Suprapubic skin (tissue), 4 donors: ENCODE measurements at regions not wholly inside any gene's neighbourhood (a gene's known extent, or its start where the extent isn't known, plus 50 kb on each side); places are given as distances from the start of the nearest gene placed in this dataset.

Experiments used
- DNase-seq, 2 donors: peaks; one replicate each; pipeline ENCODE4 v3.0.0-alpha.2; 2019; ENCODE audit warnings: low spot score in 2 of 2
- H3K27ac ChIP-seq: fragments of 200-600 bp; sonication (generic); one replicate; pipeline ENCODE4 v1.5.1; 2019
- H3K27me3 ChIP-seq: fragments of 200-600 bp; sonication (generic); one replicate; pipeline ENCODE4 v1.5.1; 2019
- H3K36me3 ChIP-seq: fragments of 200-600 bp; sonication (generic); one replicate; pipeline ENCODE4 v1.5.1; 2019
- H3K4me1 ChIP-seq: fragments of 200-600 bp; sonication (generic); one replicate; pipeline ENCODE4 v1.5.1; 2019
- H3K4me3 ChIP-seq: fragments of 200-600 bp; sonication (generic); one replicate; pipeline ENCODE4 v1.5.1; 2019; ENCODE audit warnings: mild to moderate bottlenecking
- H3K9me3 ChIP-seq: fragments of 200-600 bp; sonication (generic); one replicate; pipeline ENCODE4 v1.5.1; 2019
- EP300 ChIP-seq: sonication (generic); formaldehyde crosslinking; IDR thresholded peaks from one replicate; pipeline ENCODE4 v1.6.1; 2017; ENCODE audit warnings: antibody characterized with exemption
- POLR2A ChIP-seq, 2 donors: fragments of 450-650 bp; IDR thresholded peaks; one replicate each; pipeline ENCODE4 v1.6.1; 2017; ENCODE audit warnings: antibody characterized with exemption in 2 of 2, mild to moderate bottlenecking in 2 of 2, moderate library complexity in 2 of 2
- POLR2AphosphoS5 ChIP-seq, 3 donors: sonication (generic); formaldehyde crosslinking; IDR thresholded peaks; one replicate each; pipeline ENCODE4 v1.6.1; 2017; ENCODE audit warnings: antibody characterized with exemption in 3 of 3
- WGBS: methylation state at CpG from one replicate; pipeline ENCODE4 v1.1.5; 2018; 5-methylcytosine and 5-hydroxymethylcytosine counted together
- TF ChIP-seq, protein P1 (sequence below), 2 donors: fragments of 200-600 bp in 1 of 2; fragments of 450-650 bp in 1 of 2; sonication (generic) in 1 of 2; IDR thresholded peaks; one replicate each; pipeline ENCODE4 v1.5.1; 2016 to 2019; ENCODE audit warnings: antibody characterized with exemption in 2 of 2, mild to moderate bottlenecking in 1 of 2, moderate library complexity in 1 of 2

DNA sequence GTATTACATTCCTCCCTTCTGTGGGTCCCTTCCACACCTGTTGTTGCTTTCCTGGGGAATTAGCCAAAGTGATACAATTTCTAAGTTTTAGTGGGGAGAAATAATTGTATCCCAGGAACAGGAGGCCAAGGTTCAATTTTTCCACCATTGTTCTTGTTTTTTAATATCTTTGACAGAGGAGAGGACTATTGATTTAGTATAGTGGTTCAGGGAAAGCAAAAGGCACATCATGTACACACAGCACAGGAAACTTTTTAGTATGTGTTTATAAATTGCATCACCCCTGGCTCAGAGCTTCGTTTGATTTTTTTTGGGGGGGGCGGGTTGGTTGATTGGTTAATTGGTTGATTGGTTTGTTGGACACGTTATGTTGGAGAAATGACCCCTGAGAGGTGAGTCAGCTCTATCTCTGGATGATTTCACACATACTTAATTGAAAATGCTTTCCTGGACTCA is 431.6 kb downstream of the PID1 start:
- H3K27ac ChIP-seq: peak overlapping the region; percentile 22
- no peaks in the 10 kb centered on the region for H3K27me3 ChIP-seq
- no peaks in the 10 kb centered on the region for H3K9me3 ChIP-seq
- TF ChIP-seq, protein P1, sequence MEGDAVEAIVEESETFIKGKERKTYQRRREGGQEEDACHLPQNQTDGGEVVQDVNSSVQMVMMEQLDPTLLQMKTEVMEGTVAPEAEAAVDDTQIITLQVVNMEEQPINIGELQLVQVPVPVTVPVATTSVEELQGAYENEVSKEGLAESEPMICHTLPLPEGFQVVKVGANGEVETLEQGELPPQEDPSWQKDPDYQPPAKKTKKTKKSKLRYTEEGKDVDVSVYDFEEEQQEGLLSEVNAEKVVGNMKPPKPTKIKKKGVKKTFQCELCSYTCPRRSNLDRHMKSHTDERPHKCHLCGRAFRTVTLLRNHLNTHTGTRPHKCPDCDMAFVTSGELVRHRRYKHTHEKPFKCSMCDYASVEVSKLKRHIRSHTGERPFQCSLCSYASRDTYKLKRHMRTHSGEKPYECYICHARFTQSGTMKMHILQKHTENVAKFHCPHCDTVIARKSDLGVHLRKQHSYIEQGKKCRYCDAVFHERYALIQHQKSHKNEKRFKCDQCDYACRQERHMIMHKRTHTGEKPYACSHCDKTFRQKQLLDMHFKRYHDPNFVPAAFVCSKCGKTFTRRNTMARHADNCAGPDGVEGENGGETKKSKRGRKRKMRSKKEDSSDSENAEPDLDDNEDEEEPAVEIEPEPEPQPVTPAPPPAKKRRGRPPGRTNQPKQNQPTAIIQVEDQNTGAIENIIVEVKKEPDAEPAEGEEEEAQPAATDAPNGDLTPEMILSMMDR (IDR thresholded peaks at IDR 0.05): no peak
- TF ChIP-seq POLR2AphosphoS5 (IDR thresholded peaks at IDR 0.05) (no peak), POLR2A (IDR thresholded peaks at IDR 0.05) (no peak), EP300 (no peak)
- peak in 1 of 2 donors; percentile 70 for DNase-seq
- no peaks in the 10 kb centered on the region for H3K36me3 ChIP-seq
- WGBS: 43% methylated on average over 3 of the region's 3 CpGs
- no peak overlapping the region for H3K4me3 ChIP-seq
- no peaks in the 10 kb centered on the region for H3K4me1 ChIP-seq

DNA sequence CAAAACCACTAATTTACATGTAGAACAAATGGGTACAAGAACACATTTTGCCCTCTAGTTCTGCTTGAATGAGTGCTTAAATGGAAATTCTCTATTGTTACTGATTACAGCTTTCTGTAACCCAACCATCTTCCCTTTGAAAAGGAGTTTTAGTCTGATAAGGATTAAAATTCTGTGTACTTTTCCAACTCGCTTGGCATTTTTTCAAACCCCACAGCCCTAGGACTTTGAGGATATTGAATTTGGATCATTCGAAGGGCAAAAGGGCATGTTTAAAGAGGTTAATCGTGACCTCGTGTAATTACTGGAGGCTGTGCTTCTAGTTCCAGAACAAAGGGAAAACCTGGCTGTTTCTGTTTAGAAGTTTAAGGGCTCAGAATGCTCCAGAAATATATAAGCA is 432.3 kb downstream of the PID1 start:
- TF ChIP-seq POLR2A (IDR thresholded peaks at IDR 0.05) (no peak), POLR2AphosphoS5 (IDR thresholded peaks at IDR 0.05) (no peak), EP300 (no peak)
- TF ChIP-seq, protein P1 (IDR thresholded peaks at IDR 0.05): no peak
- H3K27me3 ChIP-seq: no peaks in the 10 kb centered on the region
- no peak for DNase-seq
- H3K4me3 ChIP-seq: no peak overlapping the region
- no peaks in the 10 kb centered on the region for H3K9me3 ChIP-seq
- WGBS: 68% methylated on average over 4 of the region's 4 CpGs
- H3K36me3 ChIP-seq: no peaks in the 10 kb centered on the region
- H3K4me1 ChIP-seq: no peaks in the 10 kb centered on the region
- H3K27ac ChIP-seq: peak overlapping the region; percentile 22

DNA sequence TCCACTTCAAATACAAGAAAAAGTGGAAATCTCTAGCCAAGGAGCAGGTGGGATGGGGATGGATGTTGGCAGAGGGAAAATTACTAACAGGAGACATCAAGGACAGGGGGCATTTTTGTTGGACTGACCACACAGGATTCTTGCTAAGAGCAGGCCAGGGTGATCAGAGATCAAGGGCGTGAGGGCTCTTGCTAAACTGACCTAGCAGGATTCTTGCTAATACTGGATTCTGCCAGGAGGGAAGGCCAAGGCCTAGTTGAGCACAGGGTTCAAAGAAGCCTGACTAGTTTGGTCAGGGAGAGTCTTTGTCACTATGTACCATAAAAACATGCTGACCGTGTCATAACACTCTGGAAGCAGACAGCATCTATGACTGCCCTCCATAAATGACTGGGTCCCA is 442.7 kb downstream of the PID1 start:
- H3K27ac ChIP-seq: no peak overlapping the region
- no peaks in the 10 kb centered on the region for H3K9me3 ChIP-seq
- TF ChIP-seq POLR2A (IDR thresholded peaks at IDR 0.05) (no peak), POLR2AphosphoS5 (IDR thresholded peaks at IDR 0.05) (no peak), EP300 (no peak)
- TF ChIP-seq, protein P1 (IDR thresholded peaks at IDR 0.05): no peak
- 82% methylated on average over 2 of the region's 2 CpGs for WGBS
- H3K4me1 ChIP-seq: peaks cover 10% of the 10 kb centered on the region
- H3K4me3 ChIP-seq: no peak overlapping the region
- H3K27me3 ChIP-seq: no peaks in the 10 kb centered on the region
- no peak for DNase-seq
- no peaks in the 10 kb centered on the region for H3K36me3 ChIP-seq

DNA sequence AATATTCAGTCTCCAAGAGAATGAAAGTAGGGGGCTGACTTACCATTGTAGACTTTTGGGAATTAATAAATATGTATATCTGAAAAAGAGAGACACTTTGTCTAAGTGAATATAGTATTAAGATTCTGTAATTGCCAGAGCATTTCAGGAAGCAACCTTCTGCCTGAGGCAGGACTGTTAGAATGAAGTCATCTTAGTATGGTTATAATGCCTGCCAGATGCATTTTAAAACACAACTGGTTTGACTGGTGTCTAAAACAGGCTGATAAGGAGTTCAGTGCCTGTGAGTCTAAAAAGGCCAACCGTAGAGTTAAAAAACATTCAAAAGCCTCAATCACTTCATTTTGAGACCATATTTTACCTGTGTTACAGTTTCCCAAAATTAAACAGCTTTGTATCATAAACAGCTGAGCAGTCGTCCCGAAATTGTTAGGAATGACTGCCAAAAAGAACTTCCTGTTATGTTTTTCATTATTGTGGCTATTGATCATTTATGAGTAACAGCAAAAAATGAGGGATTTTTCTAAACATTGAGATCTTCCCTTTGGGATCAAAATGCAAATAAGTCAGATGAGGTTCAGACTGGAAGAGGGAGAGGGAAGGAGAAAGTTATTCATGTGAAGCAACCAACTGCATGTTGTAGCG is 443.9 kb downstream of the PID1 start:
- 35% methylated on average over 4 of the region's 4 CpGs for WGBS
- H3K27me3 ChIP-seq: no peaks in the 10 kb centered on the region
- H3K27ac ChIP-seq: no peak overlapping the region
- no peak overlapping the region for H3K4me3 ChIP-seq
- no peak for DNase-seq
- H3K4me1 ChIP-seq: peaks cover 10% of the 10 kb centered on the region
- TF ChIP-seq EP300: no peak
- no peak for TF ChIP-seq POLR2A (IDR thresholded peaks at IDR 0.05)
- no peak for TF ChIP-seq POLR2AphosphoS5 (IDR thresholded peaks at IDR 0.05)
- TF ChIP-seq, protein P1 (IDR thresholded peaks at IDR 0.05): no peak
- no peaks in the 10 kb centered on the region for H3K36me3 ChIP-seq
- no peaks in the 10 kb centered on the region for H3K9me3 ChIP-seq

DNA sequence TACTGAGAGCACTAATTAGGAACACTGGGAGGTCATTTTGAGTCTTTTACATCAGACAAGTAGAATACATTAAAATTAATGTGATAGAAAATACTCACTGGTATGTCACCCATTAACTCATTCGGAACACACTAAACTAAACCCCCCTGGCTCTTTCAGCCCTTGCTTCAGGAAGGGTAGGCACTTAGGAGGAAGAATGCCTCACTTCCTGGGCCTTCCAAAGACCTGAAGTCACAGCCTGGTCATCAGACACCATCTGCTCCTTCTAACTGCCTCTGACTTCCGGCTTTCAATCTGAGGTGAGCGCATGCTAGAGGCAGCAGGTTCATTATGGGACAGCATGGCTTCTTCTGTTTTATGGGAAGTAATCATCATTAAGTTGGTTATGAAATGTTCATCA is 451.4 kb downstream of the PID1 start:
- no peak for DNase-seq
- Histone ChIP-seq H3K4me3 (no peak overlapping the region), H3K36me3 (no peaks in the 10 kb centered on the region), H3K9me3 (peaks cover 5% of the 10 kb centered on the region), H3K27ac (no peak overlapping the region), H3K4me1 (no peaks in the 10 kb centered on the region), H3K27me3 (no peaks in the 10 kb centered on the region)
- TF ChIP-seq POLR2AphosphoS5 (IDR thresholded peaks at IDR 0.05) (no peak), POLR2A (IDR thresholded peaks at IDR 0.05) (no peak), EP300 (no peak)
- TF ChIP-seq, protein P1 (IDR thresholded peaks at IDR 0.05): no peak
- 63% methylated on average over 3 of the region's 3 CpGs for WGBS
